HepG2 (cell line): ENCODE measurements at regions not wholly inside any gene's neighbourhood (a gene's known extent, or its start where the extent isn't known, plus 50 kb on each side); places are given as distances from the start of the nearest gene placed in this dataset.

Experiments used
- AKAP8 ChIP-seq: sonication (generic); formaldehyde crosslinking; IDR thresholded peaks from 2 replicates; pipeline ENCODE4 v1.5.1; 2020; ENCODE audit warnings: mild to moderate bottlenecking, missing genetic modification reagents
- GZF1 ChIP-seq: sonication (generic); formaldehyde crosslinking; IDR thresholded peaks from 2 replicates; pipeline ENCODE4 v1.5.1; 2020; ENCODE audit warnings: mild to moderate bottlenecking, missing genetic modification reagents
- KMT2A ChIP-seq: sonication (generic); formaldehyde crosslinking; IDR thresholded peaks from 2 replicates; pipeline ENCODE4 v1.4.0; 2020; ENCODE audit warnings: missing genetic modification reagents
- MAF1 ChIP-seq: sonication (generic); formaldehyde crosslinking; IDR thresholded peaks from 2 replicates; pipeline ENCODE4 v1.5.0; 2020; ENCODE audit warnings: missing genetic modification reagents, borderline replicate concordance
- MIER3 ChIP-seq: IDR thresholded peaks from 2 replicates; pipeline ENCODE4 v1.6.1; 2016; ENCODE audit warnings: missing compliant biosample characterization, borderline replicate concordance
- NR2F1 ChIP-seq, 2 experiments: fragments of 450-650 bp in 1 of 2; formaldehyde crosslinking in 1 of 2; IDR thresholded peaks; 2 replicates each; pipeline versions ENCODE4 v1.5.0 to v1.6.1; 2016 to 2020; ENCODE audit warnings: mild to moderate bottlenecking in 1 of 2, missing compliant biosample characterization in 1 of 2, missing genetic modification reagents in 1 of 2, moderate library complexity in 1 of 2
- POLR2G ChIP-seq: fragments of 200-400 bp; formaldehyde crosslinking; IDR thresholded peaks from 2 replicates; pipeline ENCODE4 v1.6.1; 2018; ENCODE audit warnings: mild to moderate bottlenecking, low read depth, low read length, moderate library complexity
- THAP8 ChIP-seq: sonication (generic); formaldehyde crosslinking; IDR thresholded peaks from 2 replicates; pipeline ENCODE4 v1.5.1; 2020; ENCODE audit warnings: missing genetic modification reagents, mild to moderate bottlenecking, borderline replicate concordance
- TOPORS ChIP-seq: sonication (generic); formaldehyde crosslinking; IDR thresholded peaks from 2 replicates; pipeline ENCODE4 v1.8.0; 2023; ENCODE audit warnings: mild to moderate bottlenecking, missing genetic modification reagents
- ZBED4 ChIP-seq: sonication (generic); formaldehyde crosslinking; IDR thresholded peaks from 2 replicates; pipeline ENCODE4 v1.4.0; 2020; ENCODE audit warnings: missing genetic modification reagents, borderline replicate concordance
- ZBTB42 ChIP-seq: sonication (generic); formaldehyde crosslinking; IDR thresholded peaks from 2 replicates; pipeline ENCODE4 v1.5.0; 2020; ENCODE audit warnings: mild to moderate bottlenecking, missing genetic modification reagents
- ZFP41 ChIP-seq: sonication (generic); formaldehyde crosslinking; IDR thresholded peaks from 2 replicates; pipeline ENCODE4 v1.4.0; 2020; ENCODE audit warnings: mild to moderate bottlenecking, missing genetic modification reagents, borderline replicate concordance
- ZNF383 ChIP-seq: sonication (generic); formaldehyde crosslinking; IDR thresholded peaks from 2 replicates; pipeline ENCODE4 v1.4.0; 2020; ENCODE audit warnings: missing genetic modification reagents, mild to moderate bottlenecking, borderline replicate concordance
- ZNF576 ChIP-seq: sonication (generic); formaldehyde crosslinking; IDR thresholded peaks from 2 replicates; pipeline ENCODE4 v1.4.0; 2020; ENCODE audit warnings: mild to moderate bottlenecking, missing genetic modification reagents
- ZNF780A ChIP-seq: sonication (generic); formaldehyde crosslinking; IDR thresholded peaks from 2 replicates; pipeline ENCODE4 v1.8.0; 2022; ENCODE audit warnings: mild to moderate bottlenecking, missing genetic modification reagents, moderate library complexity
- ZNF816 ChIP-seq: sonication (generic); formaldehyde crosslinking; IDR thresholded peaks from 2 replicates; pipeline ENCODE4 v1.8.0; 2022; ENCODE audit warnings: missing genetic modification reagents, mild to moderate bottlenecking, borderline replicate concordance
- ZSCAN30 ChIP-seq: sonication (generic); formaldehyde crosslinking; IDR thresholded peaks from 2 replicates; pipeline ENCODE4 v1.5.0; 2020; ENCODE audit warnings: mild to moderate bottlenecking, missing genetic modification reagents
- TF ChIP-seq, protein P1 (sequence below): sonication (generic); formaldehyde crosslinking; IDR thresholded peaks from 2 replicates; pipeline ENCODE4 v1.8.0; 2022; ENCODE audit warnings: missing genetic modification reagents, mild to moderate bottlenecking, inconsistent platforms, borderline replicate concordance
- TF ChIP-seq, protein P2 (sequence below): sonication (generic); formaldehyde crosslinking; IDR thresholded peaks from 2 replicates; pipeline ENCODE4 v1.4.0; 2020; ENCODE audit warnings: mild to moderate bottlenecking, missing genetic modification reagents

GRCh38 chr17:43324205-43324893 lies 74.4 kb upstream of the ARL4D start (continued):
- TF ChIP-seq ZBED4 (no peak), ZNF816 (no peak), TOPORS (CRISPR knock-in tag) (no peak), ZSCAN30 (no peak), MIER3 (CRISPR knock-in tag) (no peak), THAP8 (no peak), KMT2A (CRISPR knock-in tag) (0 out of 2 replicates have a peak, but pooled peaks have one; percentile 27), AKAP8 (CRISPR knock-in tag) (no peak), ZNF383 (CRISPR knock-in tag) (no peak), ZNF780A (no peak), GZF1 (CRISPR knock-in tag) (no peak), ZFP41 (CRISPR knock-in tag) (no peak), ZBTB42 (no peak), NR2F1 (CRISPR knock-in tag; IDR thresholded peaks at IDR 0.05) (no peak), POLR2G (no peak), MAF1 (no peak), ZNF576 (CRISPR knock-in tag) (no peak)
- TF ChIP-seq, protein P1, sequence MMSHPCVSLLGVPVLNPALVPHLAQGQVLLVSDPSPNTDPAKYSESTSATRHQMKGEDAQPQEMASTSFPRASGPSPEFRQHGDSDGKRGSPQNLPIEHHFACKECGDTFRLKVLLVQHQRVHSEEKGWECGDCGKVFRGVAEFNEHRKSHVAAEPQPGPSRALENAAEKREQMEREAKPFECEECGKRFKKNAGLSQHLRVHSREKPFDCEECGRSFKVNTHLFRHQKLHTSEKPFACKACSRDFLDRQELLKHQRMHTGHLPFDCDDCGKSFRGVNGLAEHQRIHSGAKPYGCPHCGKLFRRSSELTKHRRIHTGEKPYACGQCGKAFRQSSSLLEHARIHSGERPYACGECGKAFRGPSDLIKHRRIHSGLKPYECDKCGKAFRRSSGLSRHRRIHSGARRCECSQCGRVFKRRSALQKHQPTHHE, result no peak
- TF ChIP-seq, protein P2, sequence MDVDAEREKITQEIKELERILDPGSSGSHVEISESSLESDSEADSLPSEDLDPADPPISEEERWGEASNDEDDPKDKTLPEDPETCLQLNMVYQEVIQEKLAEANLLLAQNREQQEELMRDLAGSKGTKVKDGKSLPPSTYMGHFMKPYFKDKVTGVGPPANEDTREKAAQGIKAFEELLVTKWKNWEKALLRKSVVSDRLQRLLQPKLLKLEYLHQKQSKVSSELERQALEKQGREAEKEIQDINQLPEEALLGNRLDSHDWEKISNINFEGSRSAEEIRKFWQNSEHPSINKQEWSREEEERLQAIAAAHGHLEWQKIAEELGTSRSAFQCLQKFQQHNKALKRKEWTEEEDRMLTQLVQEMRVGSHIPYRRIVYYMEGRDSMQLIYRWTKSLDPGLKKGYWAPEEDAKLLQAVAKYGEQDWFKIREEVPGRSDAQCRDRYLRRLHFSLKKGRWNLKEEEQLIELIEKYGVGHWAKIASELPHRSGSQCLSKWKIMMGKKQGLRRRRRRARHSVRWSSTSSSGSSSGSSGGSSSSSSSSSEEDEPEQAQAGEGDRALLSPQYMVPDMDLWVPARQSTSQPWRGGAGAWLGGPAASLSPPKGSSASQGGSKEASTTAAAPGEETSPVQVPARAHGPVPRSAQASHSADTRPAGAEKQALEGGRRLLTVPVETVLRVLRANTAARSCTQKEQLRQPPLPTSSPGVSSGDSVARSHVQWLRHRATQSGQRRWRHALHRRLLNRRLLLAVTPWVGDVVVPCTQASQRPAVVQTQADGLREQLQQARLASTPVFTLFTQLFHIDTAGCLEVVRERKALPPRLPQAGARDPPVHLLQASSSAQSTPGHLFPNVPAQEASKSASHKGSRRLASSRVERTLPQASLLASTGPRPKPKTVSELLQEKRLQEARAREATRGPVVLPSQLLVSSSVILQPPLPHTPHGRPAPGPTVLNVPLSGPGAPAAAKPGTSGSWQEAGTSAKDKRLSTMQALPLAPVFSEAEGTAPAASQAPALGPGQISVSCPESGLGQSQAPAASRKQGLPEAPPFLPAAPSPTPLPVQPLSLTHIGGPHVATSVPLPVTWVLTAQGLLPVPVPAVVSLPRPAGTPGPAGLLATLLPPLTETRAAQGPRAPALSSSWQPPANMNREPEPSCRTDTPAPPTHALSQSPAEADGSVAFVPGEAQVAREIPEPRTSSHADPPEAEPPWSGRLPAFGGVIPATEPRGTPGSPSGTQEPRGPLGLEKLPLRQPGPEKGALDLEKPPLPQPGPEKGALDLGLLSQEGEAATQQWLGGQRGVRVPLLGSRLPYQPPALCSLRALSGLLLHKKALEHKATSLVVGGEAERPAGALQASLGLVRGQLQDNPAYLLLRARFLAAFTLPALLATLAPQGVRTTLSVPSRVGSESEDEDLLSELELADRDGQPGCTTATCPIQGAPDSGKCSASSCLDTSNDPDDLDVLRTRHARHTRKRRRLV (CRISPR knock-in tag), result no peak
